BJ (cell line): ENCODE measurements at regions not wholly inside any gene's neighbourhood (a gene's known extent, or its start where the extent isn't known, plus 50 kb on each side); places are given as distances from the start of the nearest gene placed in this dataset.

Experiments
- CTCF ChIA-PET: fragments of 350-600 bp; formaldehyde crosslinking; extraction: SDS; loops from one replicate; lab custom pipeline; 2021; ENCODE audit warnings: antibody characterized with exemption, inconsistent platforms; lab: Yijun Ruan, JAX
- POLR2A ChIA-PET: fragments of 300-600 bp; sonication (Branson Sonifier 250); formaldehyde crosslinking; extraction: SDS; loops from one replicate; lab custom pipeline; 2021; ENCODE audit warnings: antibody characterized with exemption; lab: Charles Lee
- DNase-seq: peaks from one replicate; pipeline ENCODE4 v3.0.0-alpha.2; 2011; ENCODE audit warnings: low read depth
- H3K27me3 ChIP-seq: 2 replicates; pipeline ENCODE4 v1.6.0; 2011; ENCODE audit warnings: low read length; ENCODE audit not compliant: control insufficient read depth, insufficient read depth
- H3K36me3 ChIP-seq: 2 replicates; pipeline ENCODE4 v1.5.1; 2011; ENCODE audit warnings: low read length; ENCODE audit not compliant: control insufficient read depth, insufficient read depth
- H3K4me3 ChIP-seq: 2 replicates; pipeline ENCODE4 v1.5.1; 2011; ENCODE audit warnings: low read depth, mild to moderate bottlenecking, control low read depth, low read length
- CTCF ChIP-seq: IDR thresholded peaks from 2 replicates; pipeline ENCODE4 v1.5.1; 2011; ENCODE audit warnings: low read depth, mild to moderate bottlenecking, control low read depth, inconsistent platforms, low read length, moderate library complexity; ENCODE audit not compliant: insufficient read depth

- Histone ChIP-seq H3K4me3 (no peak overlapping the region), H3K27me3 (no peaks in the 10 kb centered on the region), H3K36me3 (no peaks in the 10 kb centered on the region)
- TF ChIP-seq CTCF, result no peak
- no peak for DNase-seq
- CTCF ChIA-PET, result no interaction called here
- POLR2A ChIA-PET, result no interaction called here
Observed at GRCh38 chr14:106822905-106823304, 1296.5 kb downstream of the TMEM121 start.

GRCh38 chr14:106823552-106823951 is 1297.2 kb downstream of the TMEM121 start:
- CTCF ChIA-PET, result no interaction called here

GRCh38 chr14:106826833-106827369 is 1300.5 kb downstream of the TMEM121 start:
- no peak for TF ChIP-seq CTCF
- Histone ChIP-seq H3K4me3 (no peak overlapping the region), H3K36me3 (no peaks in the 10 kb centered on the region), H3K27me3 (no peaks in the 10 kb centered on the region)
- POLR2A ChIA-PET, result no interaction called here
- CTCF ChIA-PET, result no interaction called here
- no peak for DNase-seq

More at GRCh38 chr14:106823552-106823951, 1297.2 kb downstream of the TMEM121 start:
- no peak overlapping the region for H3K4me3 ChIP-seq
- no peak for TF ChIP-seq CTCF
- H3K27me3 ChIP-seq, result no peaks in the 10 kb centered on the region
- POLR2A ChIA-PET, result no interaction called here
- no peaks in the 10 kb centered on the region for H3K36me3 ChIP-seq
- no peak for DNase-seq

GRCh38 chr14:106831322-106831720 is 1304.9 kb downstream of the TMEM121 start:
- TF ChIP-seq CTCF, result 0 out of 2 replicates have a peak, but pooled peaks have one; percentile 21
- Histone ChIP-seq H3K4me3 (no peak overlapping the region), H3K36me3 (no peaks in the 10 kb centered on the region), H3K27me3 (no peaks in the 10 kb centered on the region)
- POLR2A ChIA-PET, result no interaction called here
- CTCF ChIA-PET, result no interaction called here
- DNase-seq, result no peak

GRCh38 chr14:106837870-106838269 is 1311.5 kb downstream of the TMEM121 start:
- ChIA-PET POLR2A (no interaction called here), CTCF (no interaction called here)
- Histone ChIP-seq H3K27me3 (no peaks in the 10 kb centered on the region), H3K4me3 (no peak overlapping the region), H3K36me3 (no peaks in the 10 kb centered on the region)
- TF ChIP-seq CTCF, result no peak
- no peak for DNase-seq
